Panc1 (cell line): ENCODE measurements at regions not wholly inside any gene's neighbourhood (a gene's known extent, or its start where the extent isn't known, plus 50 kb on each side); places are given as distances from the start of the nearest gene placed in this dataset.

Experiments
- ATAC-seq: fragments of 200-7000 bp; cut with Tn5 transposase; 2 replicates; pipeline ENCODE4 v1.9.1; 2020; ENCODE audit warnings: mild to moderate bottlenecking, moderate library complexity
- BruUV-seq: library from RNA; stranded (reverse); fragments of 400-500 nt; replicated peaks from 2 replicates; lab custom pipeline; 2021; lab: Mats Ljungman, UMichigan
- CTCF ChIA-PET: fragments of 300-600 bp; sonication (Branson Sonifier 250); formaldehyde crosslinking; loops from one replicate; lab custom pipeline; 2022; ENCODE audit warnings: antibody characterized with exemption; lab: Charles Lee
- POLR2A ChIA-PET: fragments of 300-600 bp; sonication (Branson Sonifier 250); formaldehyde crosslinking; loops from one replicate; lab custom pipeline; 2022; ENCODE audit warnings: antibody characterized with exemption; lab: Charles Lee
- DNase-seq: peaks from one replicate; pipeline ENCODE4 v3.0.0-alpha.2; 2010; ENCODE audit warnings: low read depth, low spot score
- H3K27ac ChIP-seq: 2 replicates; pipeline ENCODE4 v1.5.1; 2011; ENCODE audit warnings: mild to moderate bottlenecking, low read length, inconsistent platforms
- H3K27me3 ChIP-seq: fragments of 200-500 bp; sonication (Bioruptor generic); 2 replicates; pipeline ENCODE4 v1.6.0; 2014; ENCODE audit warnings: low read length, inconsistent platforms; ENCODE audit not compliant: control insufficient read depth, insufficient read depth
- H3K36me3 ChIP-seq: fragments of 200-500 bp; sonication (Bioruptor generic); 2 replicates; pipeline ENCODE4 v1.5.1; 2014; ENCODE audit warnings: inconsistent platforms, mild to moderate bottlenecking, low read length, moderate library complexity; ENCODE audit not compliant: control insufficient read depth, insufficient read depth
- H3K4me1 ChIP-seq: 2 replicates; pipeline ENCODE4 v1.5.1; 2011; ENCODE audit warnings: inconsistent platforms, mild to moderate bottlenecking, low read length, moderate library complexity; ENCODE audit not compliant: control insufficient read depth, insufficient read depth
- H3K4me3 ChIP-seq, 2 experiments: 2 replicates each; pipeline ENCODE4 v1.5.1; 2011 to 2012; ENCODE audit warnings: low read depth in 2 of 2, low read length in 2 of 2, mild to moderate bottlenecking in 2 of 2, inconsistent platforms in 1 of 2, moderate library complexity in 1 of 2
- H3K9me3 ChIP-seq: fragments of 200-500 bp; sonication (Bioruptor generic); 2 replicates; pipeline ENCODE4 v1.5.1; 2014; ENCODE audit warnings: low read depth, mild to moderate bottlenecking, inconsistent platforms, low read length, moderate library complexity; ENCODE audit not compliant: control insufficient read depth, insufficient read depth
- POLR2AphosphoS5 ChIP-seq: IDR thresholded peaks from 2 replicates; pipeline ENCODE4 v1.6.1; 2012; ENCODE audit warnings: mild to moderate bottlenecking, low read depth, low read length, moderate library complexity
- SIN3A ChIP-seq: IDR thresholded peaks from 2 replicates; pipeline ENCODE4 v1.6.1; 2012; ENCODE audit warnings: low read depth, mild to moderate bottlenecking, low read length, moderate library complexity, borderline replicate concordance; ENCODE audit not compliant: insufficient read depth
- TCF7L2 ChIP-seq: IDR thresholded peaks from 2 replicates; pipeline ENCODE4 v1.6.1; 2011; ENCODE audit warnings: mild to moderate bottlenecking, low read depth, low read length, inconsistent platforms
- in situ Hi-C: cut with HindIII; loops from 2 replicates; pipeline ENCODE4 v1.10.0; 2016; ENCODE audit warnings: low sequenced_read_pairs, low pct_unique_long_range_greater_than_20kb
- intact Hi-C: fragments of 100-400 bp; cut with micrococcal nuclease; formaldehyde crosslinking; loops from one replicate; pipeline ENCODE4 v1.10.0; 2022; ENCODE audit not compliant: unreplicated experiment
- TF ChIP-seq, protein P1 (sequence below): fragments of 450-650 bp; IDR thresholded peaks from 2 replicates; pipeline ENCODE4 v1.5.1; 2017; ENCODE audit warnings: mild to moderate bottlenecking
- TF ChIP-seq, protein P2 (sequence below), 2 experiments: IDR thresholded peaks; 2 replicates each; pipeline ENCODE4 v1.6.1; 2011 to 2012; ENCODE audit warnings: low read depth in 2 of 2, control low read depth in 1 of 2, low read length in 1 of 2, mild to moderate bottlenecking in 1 of 2, moderate library complexity in 1 of 2; ENCODE audit not compliant: insufficient read depth in 1 of 2

GRCh38 chr7:142657376-142657775 lies 91.9 kb upstream of the PRSS1 start:
- CTCF ChIA-PET = no interaction called here
- in situ Hi-C loops (no loop called here), intact Hi-C loops (no loop called here)
- DNase-seq (no peak), ATAC-seq (no peak)
- no peaks in the 10 kb centered on the region for H3K27me3 ChIP-seq
- TF ChIP-seq SIN3A = no peak
- TF ChIP-seq, protein P1, sequence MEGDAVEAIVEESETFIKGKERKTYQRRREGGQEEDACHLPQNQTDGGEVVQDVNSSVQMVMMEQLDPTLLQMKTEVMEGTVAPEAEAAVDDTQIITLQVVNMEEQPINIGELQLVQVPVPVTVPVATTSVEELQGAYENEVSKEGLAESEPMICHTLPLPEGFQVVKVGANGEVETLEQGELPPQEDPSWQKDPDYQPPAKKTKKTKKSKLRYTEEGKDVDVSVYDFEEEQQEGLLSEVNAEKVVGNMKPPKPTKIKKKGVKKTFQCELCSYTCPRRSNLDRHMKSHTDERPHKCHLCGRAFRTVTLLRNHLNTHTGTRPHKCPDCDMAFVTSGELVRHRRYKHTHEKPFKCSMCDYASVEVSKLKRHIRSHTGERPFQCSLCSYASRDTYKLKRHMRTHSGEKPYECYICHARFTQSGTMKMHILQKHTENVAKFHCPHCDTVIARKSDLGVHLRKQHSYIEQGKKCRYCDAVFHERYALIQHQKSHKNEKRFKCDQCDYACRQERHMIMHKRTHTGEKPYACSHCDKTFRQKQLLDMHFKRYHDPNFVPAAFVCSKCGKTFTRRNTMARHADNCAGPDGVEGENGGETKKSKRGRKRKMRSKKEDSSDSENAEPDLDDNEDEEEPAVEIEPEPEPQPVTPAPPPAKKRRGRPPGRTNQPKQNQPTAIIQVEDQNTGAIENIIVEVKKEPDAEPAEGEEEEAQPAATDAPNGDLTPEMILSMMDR = no peak
- TF ChIP-seq, protein P2, sequence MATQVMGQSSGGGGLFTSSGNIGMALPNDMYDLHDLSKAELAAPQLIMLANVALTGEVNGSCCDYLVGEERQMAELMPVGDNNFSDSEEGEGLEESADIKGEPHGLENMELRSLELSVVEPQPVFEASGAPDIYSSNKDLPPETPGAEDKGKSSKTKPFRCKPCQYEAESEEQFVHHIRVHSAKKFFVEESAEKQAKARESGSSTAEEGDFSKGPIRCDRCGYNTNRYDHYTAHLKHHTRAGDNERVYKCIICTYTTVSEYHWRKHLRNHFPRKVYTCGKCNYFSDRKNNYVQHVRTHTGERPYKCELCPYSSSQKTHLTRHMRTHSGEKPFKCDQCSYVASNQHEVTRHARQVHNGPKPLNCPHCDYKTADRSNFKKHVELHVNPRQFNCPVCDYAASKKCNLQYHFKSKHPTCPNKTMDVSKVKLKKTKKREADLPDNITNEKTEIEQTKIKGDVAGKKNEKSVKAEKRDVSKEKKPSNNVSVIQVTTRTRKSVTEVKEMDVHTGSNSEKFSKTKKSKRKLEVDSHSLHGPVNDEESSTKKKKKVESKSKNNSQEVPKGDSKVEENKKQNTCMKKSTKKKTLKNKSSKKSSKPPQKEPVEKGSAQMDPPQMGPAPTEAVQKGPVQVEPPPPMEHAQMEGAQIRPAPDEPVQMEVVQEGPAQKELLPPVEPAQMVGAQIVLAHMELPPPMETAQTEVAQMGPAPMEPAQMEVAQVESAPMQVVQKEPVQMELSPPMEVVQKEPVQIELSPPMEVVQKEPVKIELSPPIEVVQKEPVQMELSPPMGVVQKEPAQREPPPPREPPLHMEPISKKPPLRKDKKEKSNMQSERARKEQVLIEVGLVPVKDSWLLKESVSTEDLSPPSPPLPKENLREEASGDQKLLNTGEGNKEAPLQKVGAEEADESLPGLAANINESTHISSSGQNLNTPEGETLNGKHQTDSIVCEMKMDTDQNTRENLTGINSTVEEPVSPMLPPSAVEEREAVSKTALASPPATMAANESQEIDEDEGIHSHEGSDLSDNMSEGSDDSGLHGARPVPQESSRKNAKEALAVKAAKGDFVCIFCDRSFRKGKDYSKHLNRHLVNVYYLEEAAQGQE (IDR thresholded peaks at IDR 0.05; ENCODE audit: insufficient read depth in 1 of 2, low read depth in 2 of 2, low read length in 1 of 2) = no peak
- TF ChIP-seq TCF7L2 = no peak
- TF ChIP-seq POLR2AphosphoS5 = no peak
- no peaks in the 10 kb centered on the region for H3K4me1 ChIP-seq
- no TSS peak for BruUV-seq
- POLR2A ChIA-PET = no interaction called here
- no peaks in the 10 kb centered on the region for H3K36me3 ChIP-seq
- no peaks in the 10 kb centered on the region for H3K9me3 ChIP-seq
- H3K4me3 ChIP-seq = no peak overlapping the region
- no peak overlapping the region for H3K27ac ChIP-seq

DNA sequence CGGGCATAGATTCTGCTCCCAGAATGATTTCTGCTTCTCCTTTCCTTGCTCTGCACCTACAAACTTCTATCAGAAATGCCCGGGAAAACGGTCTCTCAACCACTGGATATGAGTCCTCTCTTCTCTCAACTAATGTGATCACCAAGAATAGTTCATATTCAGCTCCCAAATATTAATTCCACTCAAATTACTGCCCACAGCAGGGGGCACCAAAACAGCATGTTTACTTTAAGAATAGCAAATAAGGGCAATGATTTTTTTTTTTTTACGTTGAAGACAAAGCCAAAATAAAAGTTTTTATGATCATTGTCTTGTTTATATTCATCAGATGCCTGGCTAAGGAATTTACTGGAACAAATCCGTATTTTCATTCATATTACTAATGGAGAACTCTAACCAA lies 94.9 kb upstream of the PRSS1 start:
- intact Hi-C loops = no loop called here
- DNase-seq (no peak), ATAC-seq (no peak)
- ChIA-PET POLR2A (no interaction called here), CTCF (no interaction called here)
- TF ChIP-seq POLR2AphosphoS5 = no peak
- no peak for TF ChIP-seq TCF7L2
- TF ChIP-seq, protein P1 = no peak
- no peak for TF ChIP-seq SIN3A
- TF ChIP-seq, protein P2 (IDR thresholded peaks at IDR 0.05; ENCODE audit: insufficient read depth in 1 of 2, low read depth in 2 of 2, low read length in 1 of 2) = no peak
- H3K27ac ChIP-seq = no peak overlapping the region
- no peak overlapping the region for H3K4me3 ChIP-seq
- H3K4me1 ChIP-seq = no peaks in the 10 kb centered on the region
- no peaks in the 10 kb centered on the region for H3K9me3 ChIP-seq
- no peaks in the 10 kb centered on the region for H3K36me3 ChIP-seq
- in situ Hi-C loops = no loop called here
- no peaks in the 10 kb centered on the region; the same call in 1 of the 2 replicates for H3K27me3 ChIP-seq
- no TSS peak for BruUV-seq
